ENCODE measurements at regions not wholly inside any gene's neighbourhood (a gene's known extent, or its start where the extent isn't known, plus 50 kb on each side); places are given as distances from the start of the nearest gene placed in this dataset.

DNA sequence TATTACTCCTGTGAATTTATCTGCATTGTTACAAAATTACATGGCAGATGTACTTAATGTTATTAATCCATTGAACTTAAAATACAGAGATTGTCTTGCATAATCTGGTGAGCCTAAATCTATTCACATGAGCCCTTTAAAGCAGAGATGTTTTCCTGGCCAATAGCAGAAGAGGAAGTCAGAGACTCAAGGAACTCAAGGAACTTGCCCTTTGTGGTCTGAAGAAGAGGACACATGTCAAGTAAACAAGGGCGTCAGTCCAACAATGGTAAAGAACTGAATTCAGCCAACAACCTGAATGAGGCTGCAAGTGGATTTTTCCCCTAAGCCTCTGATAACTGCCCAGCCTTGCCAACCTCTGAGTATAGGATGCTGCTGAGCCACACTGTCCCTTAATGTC is 356.3 kb upstream of the PKDCC start:
- Histone ChIP-seq H3K4me3 (no peak overlapping the region), H3F3A (ENCODE audit: insufficient read depth, low read depth) (no peaks in the 10 kb centered on the region), H3K36me3 (ENCODE audit: low read depth) (no peaks in the 10 kb centered on the region), H3K79me2 (ENCODE audit: low read depth) (no peaks in the 10 kb centered on the region), H3K27ac (no peak overlapping the region), H3K27me3 (ENCODE audit: insufficient read depth, low read depth) (0 out of 2 replicates have a peak, but pooled peaks cover 7% of the 10 kb centered on the region), H3K4me1 (replicated peaks; ENCODE audit: insufficient read depth) (no peaks in the 10 kb centered on the region), H3K9me3 (ENCODE audit: insufficient read depth, low read depth) (no peaks in the 10 kb centered on the region), H3K4me2 (no peak overlapping the region), H4K20me1 (ENCODE audit: insufficient read depth) (no peaks in the 10 kb centered on the region), H3K9me2 (ENCODE audit: insufficient read depth) (no peaks in the 10 kb centered on the region), H2AFZ (no peak overlapping the region)
- TF ChIP-seq EZH2 (IDR thresholded peaks at IDR 0.05; ENCODE audit: low read depth): no peak
- TF ChIP-seq, protein P1, sequence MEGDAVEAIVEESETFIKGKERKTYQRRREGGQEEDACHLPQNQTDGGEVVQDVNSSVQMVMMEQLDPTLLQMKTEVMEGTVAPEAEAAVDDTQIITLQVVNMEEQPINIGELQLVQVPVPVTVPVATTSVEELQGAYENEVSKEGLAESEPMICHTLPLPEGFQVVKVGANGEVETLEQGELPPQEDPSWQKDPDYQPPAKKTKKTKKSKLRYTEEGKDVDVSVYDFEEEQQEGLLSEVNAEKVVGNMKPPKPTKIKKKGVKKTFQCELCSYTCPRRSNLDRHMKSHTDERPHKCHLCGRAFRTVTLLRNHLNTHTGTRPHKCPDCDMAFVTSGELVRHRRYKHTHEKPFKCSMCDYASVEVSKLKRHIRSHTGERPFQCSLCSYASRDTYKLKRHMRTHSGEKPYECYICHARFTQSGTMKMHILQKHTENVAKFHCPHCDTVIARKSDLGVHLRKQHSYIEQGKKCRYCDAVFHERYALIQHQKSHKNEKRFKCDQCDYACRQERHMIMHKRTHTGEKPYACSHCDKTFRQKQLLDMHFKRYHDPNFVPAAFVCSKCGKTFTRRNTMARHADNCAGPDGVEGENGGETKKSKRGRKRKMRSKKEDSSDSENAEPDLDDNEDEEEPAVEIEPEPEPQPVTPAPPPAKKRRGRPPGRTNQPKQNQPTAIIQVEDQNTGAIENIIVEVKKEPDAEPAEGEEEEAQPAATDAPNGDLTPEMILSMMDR (conservative IDR thresholded peaks at IDR 0.05): no peak
- DNase-seq: no peak
- intact Hi-C loops (cut with micrococcal nuclease; ENCODE audit: unreplicated experiment): no loop called here
- POLR2A ChIA-PET (ENCODE audit: unreplicated experiment): no interaction called here
- no TSS peak for BruUV-seq (replicated peaks)
- CTCF ChIA-PET: no interaction called here

- Histone ChIP-seq H3K27me3 (ENCODE audit: insufficient read depth, low read depth) (peaks cover 13% of the 10 kb centered on the region; the same call in 1 of the 2 replicates), H3K9me3 (ENCODE audit: insufficient read depth, low read depth) (no peaks in the 10 kb centered on the region), H2AFZ (no peak overlapping the region), H3K4me2 (no peak overlapping the region), H3F3A (ENCODE audit: insufficient read depth, low read depth) (no peaks in the 10 kb centered on the region), H3K4me3 (no peak overlapping the region), H3K79me2 (ENCODE audit: low read depth) (no peaks in the 10 kb centered on the region), H3K27ac (no peak overlapping the region), H3K9me2 (ENCODE audit: insufficient read depth) (no peaks in the 10 kb centered on the region), H3K36me3 (ENCODE audit: low read depth) (no peaks in the 10 kb centered on the region), H3K4me1 (replicated peaks; ENCODE audit: insufficient read depth) (no peaks in the 10 kb centered on the region), H4K20me1 (ENCODE audit: insufficient read depth) (no peaks in the 10 kb centered on the region)
- CTCF ChIA-PET: no interaction called here
- intact Hi-C loops (cut with micrococcal nuclease; ENCODE audit: unreplicated experiment): no loop called here
- no peak for DNase-seq
- TF ChIP-seq EZH2 (IDR thresholded peaks at IDR 0.05; ENCODE audit: low read depth): no peak
- TF ChIP-seq, protein P1 (conservative IDR thresholded peaks at IDR 0.05): no peak
- POLR2A ChIA-PET (ENCODE audit: unreplicated experiment): no interaction called here
- no TSS peak for BruUV-seq (replicated peaks)
Observed at GRCh38 chr2:41694536-41695049, 353.2 kb upstream of the PKDCC start.

GRCh38 chr2:41695198-41696113 is 352.4 kb upstream of the PKDCC start:
- intact Hi-C loops (cut with micrococcal nuclease; ENCODE audit: unreplicated experiment): no loop called here
- no peak overlapping the region for H2AFZ ChIP-seq
- no peaks in the 10 kb centered on the region for H3K4me1 ChIP-seq (replicated peaks; ENCODE audit: insufficient read depth)
- H3K27me3 ChIP-seq (ENCODE audit: insufficient read depth, low read depth): peaks cover 20% of the 10 kb centered on the region; the same call in 1 of the 2 replicates
- no peaks in the 10 kb centered on the region for H3F3A ChIP-seq (ENCODE audit: insufficient read depth, low read depth)
- no peaks in the 10 kb centered on the region for H3K9me3 ChIP-seq (ENCODE audit: insufficient read depth, low read depth)
- DNase-seq: no peak
- TF ChIP-seq, protein P1 (conservative IDR thresholded peaks at IDR 0.05): no peak
- TF ChIP-seq EZH2 (IDR thresholded peaks at IDR 0.05; ENCODE audit: low read depth): no peak
- H3K36me3 ChIP-seq (ENCODE audit: low read depth): no peaks in the 10 kb centered on the region
- H3K4me3 ChIP-seq: no peak overlapping the region
- BruUV-seq (replicated peaks): no TSS peak
- H4K20me1 ChIP-seq (ENCODE audit: insufficient read depth): no peaks in the 10 kb centered on the region
- no peaks in the 10 kb centered on the region for H3K79me2 ChIP-seq (ENCODE audit: low read depth)
- POLR2A ChIA-PET (ENCODE audit: unreplicated experiment): no interaction called here
- no peak overlapping the region for H3K4me2 ChIP-seq
- no peak overlapping the region for H3K27ac ChIP-seq
- H3K9me2 ChIP-seq (ENCODE audit: insufficient read depth): no peaks in the 10 kb centered on the region
- CTCF ChIA-PET: no interaction called here

Data from PC-9 (cell line).